SKM-1 (cell line): ENCODE measurements at regions not wholly inside any gene's neighbourhood (a gene's known extent, or its start where the extent isn't known, plus 50 kb on each side); places are given as distances from the start of the nearest gene placed in this dataset.

Source experiments
- DNase-seq: peaks from one replicate; lab custom pipeline; 2025; ENCODE audit not compliant: unreplicated experiment; lab: John Stamatoyannopoulos, UW

- no peak for DNase-seq
Measured at GRCh38 chr13:22469452-22469851, 711.3 kb upstream of the SGCG start.

- no peak for DNase-seq
Measured at GRCh38 chr13:22470075-22470474, 710.7 kb upstream of the SGCG start.

- no peak for DNase-seq
Measured at GRCh38 chr13:22482496-22483000, 698.2 kb upstream of the SGCG start.

DNA sequence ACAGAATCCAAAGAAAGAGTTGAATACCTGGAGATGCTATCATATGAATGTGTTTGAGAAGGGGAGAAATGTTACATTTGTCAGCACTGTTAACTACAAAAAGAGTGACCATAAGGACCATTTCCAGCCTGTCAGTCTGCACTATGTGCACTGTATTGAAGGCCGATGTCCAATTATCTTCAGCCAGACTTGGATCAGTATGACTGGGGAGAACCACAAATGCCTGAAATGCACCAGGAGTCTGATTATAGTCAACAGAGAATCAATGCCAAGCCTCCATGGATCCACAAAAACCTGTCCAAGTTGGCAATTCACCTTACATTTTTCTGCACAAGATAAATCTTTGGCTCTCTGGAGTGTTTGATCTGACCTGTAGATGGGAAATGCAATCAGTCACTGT lies 697.5 kb upstream of the SGCG start:
- DNase-seq = no peak

DNA sequence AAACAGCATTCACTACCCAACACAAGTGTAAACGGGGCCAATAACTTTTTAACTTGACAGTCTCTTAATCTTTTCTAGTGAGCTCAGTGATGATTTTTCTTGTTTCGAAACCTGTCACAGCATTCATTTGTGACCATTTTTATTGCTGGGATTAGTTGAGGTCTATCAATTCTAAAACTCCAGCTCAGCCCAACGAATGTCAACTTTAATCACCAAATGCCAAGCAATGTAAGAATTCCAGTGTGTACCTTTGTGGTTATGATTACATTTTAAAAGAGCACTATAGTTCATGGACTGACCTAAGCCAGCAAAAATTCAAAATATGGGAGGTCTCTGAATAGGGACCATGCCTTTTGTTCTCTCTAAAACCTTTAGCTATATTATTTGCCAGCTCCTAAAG lies 694.3 kb upstream of the SGCG start:
- no peak for DNase-seq

DNA sequence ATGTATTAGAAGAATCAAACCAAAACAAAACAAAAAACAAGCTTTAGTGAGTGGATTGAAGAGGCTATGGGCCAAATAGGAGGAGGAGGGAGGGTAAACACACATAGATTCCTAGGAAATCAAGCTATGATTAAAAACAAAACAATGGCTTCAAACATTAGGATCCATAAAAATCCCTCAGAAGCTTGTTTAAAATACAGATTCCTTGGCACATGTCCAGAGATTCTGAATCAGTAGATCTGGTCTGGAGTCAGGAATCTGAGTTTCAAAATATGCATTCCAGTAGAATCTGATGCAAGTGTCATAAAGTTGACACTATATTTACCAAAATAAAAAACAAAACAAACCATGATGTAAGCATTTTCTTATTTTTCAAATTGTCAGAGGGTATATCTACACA lies 692.8 kb upstream of the SGCG start:
- DNase-seq = no peak

DNA sequence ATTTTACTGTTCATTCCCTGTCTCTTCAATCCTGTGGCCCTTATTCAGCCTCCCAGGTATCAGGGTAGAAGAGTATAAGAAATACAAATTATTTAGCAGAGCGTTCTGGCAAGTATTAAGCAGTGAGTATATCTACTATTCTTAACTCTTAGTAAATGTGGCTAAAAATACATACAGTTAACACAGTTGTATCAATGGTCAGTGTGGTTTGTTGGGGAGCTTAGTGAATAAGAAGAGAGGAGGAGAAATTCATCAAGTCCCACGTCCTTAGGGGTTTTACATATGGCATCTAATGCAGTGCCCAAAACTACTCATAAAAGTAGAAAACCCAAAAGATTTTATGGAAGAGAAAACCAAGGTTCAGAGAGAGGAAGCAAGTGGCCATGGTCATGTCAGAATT lies 691.0 kb upstream of the SGCG start:
- DNase-seq = no peak

- no peak for DNase-seq
Measured at GRCh38 chr13:22495819-22496218, 685.0 kb upstream of the SGCG start.

DNA sequence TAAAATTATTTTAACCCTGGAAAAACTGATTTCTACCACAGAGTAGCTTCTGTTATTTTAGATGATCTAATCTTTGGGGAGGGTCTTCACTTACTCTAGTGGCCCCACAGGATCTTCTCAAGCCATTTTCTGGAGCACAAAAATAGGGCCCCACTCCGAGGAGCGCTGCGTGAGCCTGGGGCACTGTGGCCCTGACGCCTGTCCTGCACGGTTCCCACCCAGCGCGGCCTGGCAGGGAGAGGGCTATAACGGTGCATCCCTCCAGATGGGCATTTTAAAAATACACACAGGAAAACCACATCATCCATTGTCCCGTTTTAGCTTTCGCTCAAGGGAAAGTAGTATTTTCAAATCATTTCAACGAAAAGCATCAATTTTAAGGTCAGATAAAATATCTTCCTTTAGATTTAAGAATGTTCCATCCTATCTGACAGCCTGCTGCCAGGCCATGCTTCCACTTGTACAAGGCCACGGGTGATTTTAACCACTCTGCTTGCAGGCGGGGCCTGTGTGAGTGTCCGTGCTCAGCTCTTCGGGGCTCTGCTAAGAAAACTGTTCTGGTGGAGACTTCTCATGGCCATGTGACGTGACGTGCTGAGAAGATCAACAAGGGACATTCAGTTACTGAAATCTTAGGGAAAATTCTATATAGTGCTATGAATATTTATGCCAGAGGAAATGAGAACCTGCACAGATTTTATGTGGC lies 683.8 kb upstream of the SGCG start:
- DNase-seq = no peak

- DNase-seq = no peak
Measured at GRCh38 chr13:22497991-22498780, 682.6 kb upstream of the SGCG start.

DNA sequence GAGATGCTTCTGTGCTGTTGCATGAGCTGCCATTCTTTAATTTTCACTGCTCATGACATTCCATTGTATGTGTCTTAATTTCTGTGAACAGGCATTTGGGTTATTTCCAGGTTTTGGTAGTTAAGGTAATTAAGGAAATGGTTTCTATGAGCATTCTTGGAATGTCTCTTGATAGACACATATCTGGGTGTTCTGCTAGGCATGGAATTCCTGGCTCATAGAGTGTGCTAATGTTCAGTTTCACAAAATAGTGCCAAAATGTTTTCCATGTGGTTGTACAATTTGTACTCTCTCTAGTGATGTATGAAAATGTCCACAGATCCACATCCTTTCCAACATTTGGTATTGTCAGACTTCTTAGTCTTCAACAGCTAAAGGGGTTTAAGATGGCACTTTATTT lies 680.9 kb upstream of the SGCG start:
- DNase-seq = no peak

GRCh38 chr13:22505489-22505888 lies 675.3 kb upstream of the SGCG start:
- no peak for DNase-seq

DNA sequence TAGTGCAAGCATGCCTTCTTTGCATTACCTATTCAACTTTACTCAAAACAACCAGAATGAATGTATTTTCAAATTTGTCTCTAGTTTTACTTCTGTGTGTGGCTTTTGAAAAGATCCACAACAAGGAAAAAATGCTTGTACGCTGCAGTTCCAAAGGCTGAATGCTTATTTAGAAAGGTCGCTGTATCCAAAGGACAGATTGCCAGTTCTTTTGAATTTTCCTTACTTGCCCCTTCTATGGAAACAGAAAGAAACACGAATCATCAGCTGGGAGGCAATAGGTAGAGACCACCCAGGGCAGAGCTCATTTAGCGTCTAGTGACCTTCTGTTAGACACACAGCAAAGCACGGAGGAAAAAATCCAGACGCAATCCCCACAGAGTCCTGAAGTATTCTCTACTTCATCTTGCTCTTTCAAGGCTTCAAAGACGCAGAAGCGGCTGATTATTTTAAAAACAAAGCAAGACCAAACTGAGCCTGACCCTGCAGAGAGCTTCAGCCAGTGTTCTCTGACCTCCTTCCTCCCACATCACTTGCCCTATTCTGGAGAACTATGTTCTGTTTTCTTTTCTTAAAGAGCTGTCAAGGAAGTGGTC lies 674.6 kb upstream of the SGCG start:
- DNase-seq = no peak

DNA sequence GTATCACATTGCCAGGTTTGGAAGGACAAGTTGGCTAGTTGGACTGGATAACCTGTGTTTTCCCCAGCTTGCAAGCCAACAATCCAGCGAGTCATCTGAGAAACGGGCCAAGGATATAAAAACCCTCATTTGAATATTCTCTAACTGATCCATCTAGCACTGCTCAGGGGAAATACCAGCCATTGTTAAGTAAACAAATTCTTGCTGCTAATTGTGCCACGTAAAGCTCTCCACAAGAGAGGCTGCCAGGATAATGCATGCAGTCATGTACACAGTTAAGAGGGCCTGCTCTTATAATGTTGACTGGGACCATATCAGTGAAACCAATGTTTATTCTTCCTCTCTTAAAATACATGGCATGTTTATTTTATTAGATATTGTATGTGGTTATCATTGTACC lies 663.2 kb upstream of the SGCG start:
- DNase-seq = no peak

DNA sequence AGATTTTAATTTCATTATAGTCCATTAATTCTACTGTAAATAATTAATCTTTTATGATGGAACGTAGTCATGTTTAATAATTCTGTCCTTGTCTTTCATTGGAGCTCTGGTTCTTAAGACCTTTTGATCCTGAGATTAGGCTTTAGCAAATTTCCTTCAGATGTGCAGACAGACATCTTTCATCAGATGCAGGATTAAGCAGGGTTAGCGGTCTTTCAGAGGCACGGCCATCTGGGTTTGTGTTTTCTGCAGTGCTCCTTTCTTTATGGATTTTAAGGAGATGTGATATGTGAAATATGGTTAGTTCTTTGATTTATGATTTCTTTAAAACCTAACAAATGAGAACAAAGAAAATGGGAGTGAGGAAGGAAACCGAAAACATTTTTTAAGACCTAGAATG lies 643.9 kb upstream of the SGCG start:
- no peak for DNase-seq

DNA sequence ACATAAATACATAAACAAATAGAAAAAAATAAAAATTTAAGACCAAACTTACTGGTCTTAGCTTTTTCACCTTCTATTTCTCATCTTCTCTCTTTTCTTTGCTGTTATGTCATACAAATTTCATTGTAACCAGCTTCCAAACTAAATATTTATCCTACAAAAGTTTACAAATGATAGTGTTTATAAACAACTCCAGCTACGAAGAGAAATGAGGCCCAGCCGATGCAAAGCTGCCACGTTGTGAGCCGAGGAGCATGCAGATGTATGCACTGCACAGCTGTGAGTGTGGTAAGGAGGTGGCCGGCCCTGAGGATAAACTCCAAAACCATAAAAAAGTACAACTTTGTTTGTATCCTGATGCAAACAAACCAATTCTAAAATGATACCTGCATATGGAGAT lies 642.4 kb upstream of the SGCG start:
- no peak for DNase-seq

DNA sequence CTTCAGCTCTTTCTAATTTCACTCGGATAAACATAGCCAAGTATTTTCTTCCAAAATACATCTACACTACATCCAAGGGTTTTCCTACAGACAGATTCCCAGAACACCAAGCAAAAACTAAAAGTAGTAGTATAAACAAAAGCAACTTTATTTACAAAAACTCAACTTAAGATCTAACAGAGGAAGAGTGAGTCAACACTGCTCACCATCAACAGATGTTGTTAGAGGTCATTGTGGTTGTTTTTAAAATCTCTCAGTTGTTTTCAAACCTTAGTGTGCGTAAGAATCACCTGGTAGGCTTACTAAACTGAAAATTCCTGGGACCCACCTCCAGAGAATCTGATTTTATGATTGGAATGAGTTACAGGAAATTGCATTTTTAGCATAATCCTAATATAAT lies 631.7 kb upstream of the SGCG start:
- no peak for DNase-seq

DNA sequence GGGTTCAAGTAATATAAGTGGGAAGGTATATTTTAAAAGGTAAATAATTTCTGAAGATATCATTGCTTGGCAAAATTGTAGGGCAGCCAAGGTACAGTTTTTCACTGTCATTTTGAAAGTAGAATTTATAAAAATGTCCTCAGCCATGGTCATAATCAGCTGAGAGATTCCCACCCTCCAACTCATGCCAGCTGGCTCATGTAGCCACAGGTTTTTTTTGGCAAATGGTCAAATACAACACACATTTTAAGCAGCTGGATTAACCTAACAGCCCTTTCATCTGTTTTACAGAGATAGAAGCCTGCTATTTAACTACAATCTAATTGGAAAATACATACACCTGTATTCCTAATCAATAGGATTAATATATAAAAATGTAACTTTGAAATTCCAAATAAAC lies 619.2 kb upstream of the SGCG start:
- DNase-seq = no peak

- DNase-seq = no peak
Measured at GRCh38 chr13:22562116-22562515, 618.7 kb upstream of the SGCG start.

- DNase-seq = no peak
Measured at GRCh38 chr13:22563272-22563671, 617.5 kb upstream of the SGCG start.

GRCh38 chr13:22569811-22570210 lies 611.0 kb upstream of the SGCG start:
- no peak for DNase-seq

DNA sequence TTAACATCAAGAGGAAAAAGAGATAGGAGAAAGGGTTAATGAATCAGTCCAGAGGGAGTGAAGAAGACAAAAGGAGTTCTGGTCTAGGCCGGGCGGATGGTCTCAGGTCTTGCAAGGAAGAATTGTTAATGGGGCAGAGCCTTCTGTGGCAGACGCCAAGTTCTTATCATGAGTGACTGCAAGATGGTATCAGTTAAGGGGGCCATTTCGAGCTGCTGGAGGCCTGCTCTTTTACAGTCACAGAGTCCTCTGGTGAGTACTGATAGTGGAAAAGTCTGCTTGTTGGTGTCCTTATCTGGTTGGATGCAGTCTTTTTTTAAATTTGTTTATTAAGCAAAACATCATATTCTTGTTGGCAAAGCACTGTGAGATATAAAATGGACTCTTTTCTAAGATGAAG lies 590.9 kb upstream of the SGCG start:
- no peak for DNase-seq
